GM12878 (cell line): ENCODE measurements at regions not wholly inside any gene's neighbourhood (a gene's known extent, or its start where the extent isn't known, plus 50 kb on each side); places are given as distances from the start of the nearest gene placed in this dataset.

Experiments
- BHLHE40 ChIP-seq, 2 experiments: fragments of 450-650 bp in 1 of 2; IDR thresholded peaks; 2 replicates each; pipeline ENCODE4 v1.6.1; 2011 to 2017; ENCODE audit warnings: low read depth in 2 of 2, borderline replicate concordance in 1 of 2, improper control_type of control experiment in 1 of 2, low read length in 1 of 2, mild to moderate bottlenecking in 1 of 2
- CTCF ChIP-seq, 3 experiments: IDR thresholded peaks in 2 of 3; conservative IDR thresholded peaks in 1 of 3; 2 replicates each; pipeline ENCODE4 v1.5.1; 2011; ENCODE audit warnings: low read depth in 3 of 3, low read length in 3 of 3, mild to moderate bottlenecking in 3 of 3, control low read depth in 2 of 3, moderate library complexity in 2 of 3, inconsistent platforms in 1 of 3, mixed read lengths in 1 of 3; ENCODE audit not compliant: control insufficient read depth in 2 of 3, insufficient read depth in 1 of 3; ENCODE audit errors: extremely low read depth in 1 of 3
- FOS ChIP-seq: IDR thresholded peaks from 3 replicates; pipeline ENCODE4 v1.6.1; 2011; ENCODE audit warnings: borderline replicate concordance; ENCODE audit not compliant: insufficient read length; ENCODE audit errors: extremely low read depth
- IRF4 ChIP-seq: IDR thresholded peaks from 2 replicates; pipeline ENCODE4 v1.6.1; 2011; ENCODE audit warnings: low read depth, low read length
- JUNB ChIP-seq: IDR thresholded peaks from 2 replicates; pipeline ENCODE4 v1.6.1; 2016; ENCODE audit warnings: antibody characterized with exemption, mild to moderate bottlenecking
- MAX ChIP-seq: IDR thresholded peaks from 2 replicates; pipeline ENCODE4 v1.6.1; 2012; ENCODE audit warnings: low read depth, low read length, improper control_type of control experiment
- MLLT1 ChIP-seq: fragments of 450-650 bp; IDR thresholded peaks from 2 replicates; pipeline ENCODE4 v1.6.1; 2016; ENCODE audit warnings: mild to moderate bottlenecking
- NKRF ChIP-seq: fragments of 450-650 bp; conservative IDR thresholded peaks from 2 replicates; pipeline ENCODE4 v1.6.1; 2017; ENCODE audit warnings: mild to moderate bottlenecking, moderate library complexity
- RAD21 ChIP-seq: IDR thresholded peaks from 2 replicates; pipeline ENCODE4 v1.6.1; 2011; ENCODE audit warnings: mild to moderate bottlenecking, low read depth, low read length, moderate library complexity; ENCODE audit not compliant: insufficient read depth

- TF ChIP-seq NKRF (no peak), MAX (no peak), CTCF (IDR thresholded peaks at IDR 0.05 in 2 of 3, conservative IDR thresholded peaks at IDR 0.05 in 1 of 3; ENCODE audit: control insufficient read depth in 2 of 3, extremely low read depth in 1 of 3, insufficient read depth in 1 of 3, low read depth in 3 of 3, low read length in 3 of 3) (no peak), JUNB (no peak; the same call in 1 of the 2 replicates), MLLT1 (no peak), IRF4 (no peak), BHLHE40 (IDR thresholded peaks at IDR 0.05; ENCODE audit: borderline replicate concordance in 1 of 2, low read depth in 2 of 2, low read length in 1 of 2) (no peak), RAD21 (no peak), FOS (no peak)
Observed at GRCh38 chr4:85419103-85419502, 55.8 kb upstream of the ARHGAP24 start (continued).
